ENCODE measurements at regions not wholly inside any gene's neighbourhood (a gene's known extent, or its start where the extent isn't known, plus 50 kb on each side); places are given as distances from the start of the nearest gene placed in this dataset.

- no peak for TF ChIP-seq POLR2A (IDR thresholded peaks at IDR 0.05)
- no peak for TF ChIP-seq CTCF (IDR thresholded peaks at IDR 0.05)
Observed at GRCh38 chr1:82478916-82479315, 678.2 kb downstream of the ADGRL2 start.

Measured in uterus (tissue), 2 donors.